ENCODE measurements at regions not wholly inside any gene's neighbourhood (a gene's known extent, or its start where the extent isn't known, plus 50 kb on each side); places are given as distances from the start of the nearest gene placed in this dataset.
A peak's percentile ranks its signal among the peaks of the same experiment; 100 is the strongest.

GRCh38 chrX:120740072-120740471 lies 110.2 kb upstream of the C1GALT1C1 start:
- peaks cover 10% of the 10 kb centered on the region for H3K4me1 ChIP-seq (ENCODE audit: insufficient read depth, poor library complexity, severe bottlenecking)
- H3K9me3 ChIP-seq (ENCODE audit: severe bottlenecking), result no peaks in the 10 kb centered on the region
- H3K4me3 ChIP-seq (ENCODE audit: severe bottlenecking), result no peak overlapping the region
- TF ChIP-seq CTCF (IDR thresholded peaks at IDR 0.05; ENCODE audit: poor library complexity, severe bottlenecking), result no peak
- no peaks in the 10 kb centered on the region for H3K27me3 ChIP-seq (ENCODE audit: insufficient read depth, poor library complexity, severe bottlenecking)
- no peak overlapping the region for H3K27ac ChIP-seq (ENCODE audit: poor library complexity, severe bottlenecking)
- no peak for DNase-seq (ENCODE audit: low spot score)
- no peak for ATAC-seq (ENCODE audit: low read depth)
- no peaks in the 10 kb centered on the region for H3K36me3 ChIP-seq (ENCODE audit: low read depth)

- Histone ChIP-seq H3K4me3 (ENCODE audit: severe bottlenecking) (no peak overlapping the region), H3K27ac (ENCODE audit: poor library complexity, severe bottlenecking) (no peak overlapping the region), H3K4me1 (ENCODE audit: insufficient read depth, poor library complexity, severe bottlenecking) (peaks cover 15% of the 10 kb centered on the region), H3K36me3 (ENCODE audit: low read depth) (no peaks in the 10 kb centered on the region), H3K9me3 (ENCODE audit: severe bottlenecking) (no peaks in the 10 kb centered on the region), H3K27me3 (ENCODE audit: insufficient read depth, poor library complexity, severe bottlenecking) (no peaks in the 10 kb centered on the region)
- TF ChIP-seq CTCF (IDR thresholded peaks at IDR 0.05; ENCODE audit: poor library complexity, severe bottlenecking), result no peak
- DNase-seq (ENCODE audit: low spot score) (no peak), ATAC-seq (ENCODE audit: low read depth) (no peak)
Observed at GRCh38 chrX:120739300-120739699, 109.4 kb upstream of the C1GALT1C1 start.

GRCh38 chrX:120736989-120737388 lies 107.1 kb upstream of the C1GALT1C1 start:
- peak overlapping the region; percentile 92 for H3K27ac ChIP-seq (ENCODE audit: poor library complexity, severe bottlenecking)
- H3K4me3 ChIP-seq (ENCODE audit: severe bottlenecking), result no peak overlapping the region
- DNase-seq (ENCODE audit: low spot score) (no peak), ATAC-seq (ENCODE audit: low read depth) (peak; percentile 20; the same call in 1 of the 3 replicates)
- no peaks in the 10 kb centered on the region for H3K9me3 ChIP-seq (ENCODE audit: severe bottlenecking)
- H3K4me1 ChIP-seq (ENCODE audit: insufficient read depth, poor library complexity, severe bottlenecking), result peaks cover 16% of the 10 kb centered on the region
- no peaks in the 10 kb centered on the region for H3K36me3 ChIP-seq (ENCODE audit: low read depth)
- no peak for TF ChIP-seq CTCF (IDR thresholded peaks at IDR 0.05; ENCODE audit: poor library complexity, severe bottlenecking)
- no peaks in the 10 kb centered on the region for H3K27me3 ChIP-seq (ENCODE audit: insufficient read depth, poor library complexity, severe bottlenecking)

GRCh38 chrX:120735966-120736365 lies 106.1 kb upstream of the C1GALT1C1 start:
- peaks cover 16% of the 10 kb centered on the region for H3K4me1 ChIP-seq (ENCODE audit: insufficient read depth, poor library complexity, severe bottlenecking)
- ATAC-seq (ENCODE audit: low read depth) (no peak), DNase-seq (ENCODE audit: low spot score) (no peak)
- no peaks in the 10 kb centered on the region for H3K27me3 ChIP-seq (ENCODE audit: insufficient read depth, poor library complexity, severe bottlenecking)
- peak overlapping the region; percentile 92 for H3K27ac ChIP-seq (ENCODE audit: poor library complexity, severe bottlenecking)
- no peaks in the 10 kb centered on the region for H3K9me3 ChIP-seq (ENCODE audit: severe bottlenecking)
- no peaks in the 10 kb centered on the region for H3K36me3 ChIP-seq (ENCODE audit: low read depth)
- TF ChIP-seq CTCF (IDR thresholded peaks at IDR 0.05; ENCODE audit: poor library complexity, severe bottlenecking), result no peak
- H3K4me3 ChIP-seq (ENCODE audit: severe bottlenecking), result no peak overlapping the region

GRCh38 chrX:120732879-120733278 lies 103.0 kb upstream of the C1GALT1C1 start:
- ATAC-seq (ENCODE audit: low read depth), result no peak
- H3K27ac ChIP-seq (ENCODE audit: poor library complexity, severe bottlenecking), result no peak overlapping the region

More at GRCh38 chrX:120732879-120733278, 103.0 kb upstream of the C1GALT1C1 start:
- no peaks in the 10 kb centered on the region for H3K27me3 ChIP-seq (ENCODE audit: insufficient read depth, poor library complexity, severe bottlenecking)
- H3K36me3 ChIP-seq (ENCODE audit: low read depth), result no peaks in the 10 kb centered on the region
- H3K9me3 ChIP-seq (ENCODE audit: severe bottlenecking), result no peaks in the 10 kb centered on the region
- no peak overlapping the region for H3K4me3 ChIP-seq (ENCODE audit: severe bottlenecking)
- peaks cover 16% of the 10 kb centered on the region for H3K4me1 ChIP-seq (ENCODE audit: insufficient read depth, poor library complexity, severe bottlenecking)
- DNase-seq (ENCODE audit: low spot score), result peak; percentile 20
- no peak for TF ChIP-seq CTCF (IDR thresholded peaks at IDR 0.05; ENCODE audit: poor library complexity, severe bottlenecking)

Measured in RWPE2 (cell line).